B cell (primary cell): ENCODE measurements at regions not wholly inside any gene's neighbourhood (a gene's known extent, or its start where the extent isn't known, plus 50 kb on each side); places are given as distances from the start of the nearest gene placed in this dataset.

Experiments used
- ATAC-seq: fragments of 200-7000 bp; cut with Tn5 transposase; one replicate; pipeline ENCODE4 v1.10.0; 2021; ENCODE audit warnings: low read depth, mild to moderate bottlenecking, moderate number of reproducible peaks, moderate library complexity
- CTCF ChIA-PET: fragments of 350-600 bp; sonication (Branson Sonifier 250); formaldehyde crosslinking; loops from one replicate; lab custom pipeline; 2021; ENCODE audit warnings: antibody characterized with exemption, inconsistent platforms; lab: Charles Lee
- POLR2A ChIA-PET: fragments of 350-600 bp; sonication (Branson Sonifier 250); formaldehyde crosslinking; loops from one replicate; lab custom pipeline; 2021; ENCODE audit warnings: antibody characterized with exemption; lab: Charles Lee
- DNase-seq: peaks from one replicate; pipeline ENCODE4 v3.0.0; 2013
- H2AFZ ChIP-seq: 2 replicates; pipeline ENCODE4 v1.6.1; 2012; ENCODE audit warnings: mild to moderate bottlenecking, low read depth, low read length; ENCODE audit not compliant: insufficient read depth, poor library complexity, severe bottlenecking
- H3K27ac ChIP-seq, 2 donors: 1 replicate in 1 of 2; 2 replicates in 1 of 2; pipeline ENCODE4 v1.5.1; 2012 to 2013; ENCODE audit warnings: low read length in 2 of 2, mild to moderate bottlenecking in 2 of 2, moderate library complexity in 1 of 2
- H3K27me3 ChIP-seq, 4 experiments: fragments of 200-600 bp in 1 of 4; sonication (generic) in 1 of 4; replicated peaks in 1 of 4; 1 replicate in 2 of 4; 2 replicates in 2 of 4; pipeline versions ENCODE4 v1.6.1 to v1.7.0; 2013 to 2016; ENCODE audit warnings: low read length in 3 of 4, mild to moderate bottlenecking in 2 of 4, mixed read lengths in 1 of 4, moderate library complexity in 1 of 4; ENCODE audit not compliant: insufficient read depth in 4 of 4, control insufficient read depth in 3 of 4; ENCODE audit errors: control extremely low read depth in 1 of 4
- H3K36me3 ChIP-seq, 2 experiments: replicated peaks in 1 of 2; 1 replicate in 1 of 2; 2 replicates in 1 of 2; pipeline versions ENCODE4 v1.6.1 to v1.7.1; 2013; ENCODE audit warnings: low read length in 1 of 2; ENCODE audit not compliant: insufficient read depth in 2 of 2, control insufficient read depth in 1 of 2; ENCODE audit errors: control extremely low read depth in 1 of 2, extremely low read depth in 1 of 2
- H3K4me1 ChIP-seq, 2 donors: fragments of 200-600 bp in 1 of 2; sonication (generic) in 1 of 2; 1 replicate in 1 of 2; 2 replicates in 1 of 2; pipeline versions ENCODE4 v1.5.1 to v1.6.1; 2013 to 2017; ENCODE audit warnings: low read length in 2 of 2; ENCODE audit not compliant: control insufficient read depth in 2 of 2, insufficient read depth in 2 of 2
- H3K4me2 ChIP-seq: replicated peaks from 2 replicates; pipeline ENCODE3; 2012; ENCODE audit warnings: mild to moderate bottlenecking, low read depth, low read length; ENCODE audit not compliant: poor library complexity, severe bottlenecking
- H3K4me3 ChIP-seq, 5 experiments: fragments of 200-600 bp in 1 of 5; sonication (generic) in 1 of 5; 1 replicate in 3 of 5; 2 replicates in 2 of 5; pipeline versions ENCODE4 v1.5.1 to v1.7.0; 2011 to 2016; ENCODE audit warnings: low read length in 4 of 5, mild to moderate bottlenecking in 4 of 5, low read depth in 2 of 5, control low read depth in 1 of 5, moderate library complexity in 1 of 5; ENCODE audit not compliant: insufficient read depth in 1 of 5; ENCODE audit errors: control extremely low read depth in 1 of 5, extremely low read depth in 1 of 5
- H3K79me2 ChIP-seq: fragments of 200-600 bp; sonication (generic); one replicate; pipeline ENCODE4 v1.6.0; 2016; ENCODE audit warnings: low read length; ENCODE audit not compliant: control insufficient read depth, insufficient read depth
- H3K9ac ChIP-seq: fragments of 200-600 bp; sonication (generic); 2 replicates; pipeline ENCODE4 v1.6.1; 2017; ENCODE audit warnings: mild to moderate bottlenecking, low read length, moderate library complexity
- H3K9me3 ChIP-seq, 3 donors: one replicate each; pipeline versions ENCODE4 v1.6.1 to v1.7.1; 2013; ENCODE audit warnings: low read length in 2 of 3; ENCODE audit not compliant: control insufficient read depth in 2 of 3, insufficient read depth in 1 of 3; ENCODE audit errors: control extremely low read depth in 1 of 3
- H4K20me1 ChIP-seq: 2 replicates; pipeline ENCODE4 v1.6.0; 2012; ENCODE audit warnings: mild to moderate bottlenecking, low read length; ENCODE audit not compliant: insufficient read depth, control insufficient read depth, poor library complexity, severe bottlenecking
- H3K27ac Mint-ChIP-seq: one replicate; pipeline ENCODE4 v1.8.0; 2021; ENCODE audit warnings: mixed read lengths
- H3K27me3 Mint-ChIP-seq: one replicate; pipeline ENCODE4 v1.8.0; 2021; ENCODE audit warnings: mixed read lengths
- H3K4me1 Mint-ChIP-seq: one replicate; pipeline ENCODE4 v1.8.0; 2021; ENCODE audit warnings: mixed read lengths
- H3K4me3 Mint-ChIP-seq: one replicate; pipeline ENCODE4 v1.8.0; 2021; ENCODE audit warnings: mixed read lengths
- H3K9me3 Mint-ChIP-seq: one replicate; pipeline ENCODE4 v1.8.0; 2022; ENCODE audit warnings: mixed read lengths; ENCODE audit not compliant: insufficient read depth
- EZH2 ChIP-seq: IDR thresholded peaks from 2 replicates; pipeline ENCODE4 v1.6.1; 2012; ENCODE audit warnings: borderline replicate concordance, low read depth, mild to moderate bottlenecking, moderate library complexity, low read length; ENCODE audit not compliant: insufficient read depth, poor library complexity, severe bottlenecking
- WGBS: methylation state at CpG from one replicate; pipeline ENCODE4 v1.1.5; 2013; ENCODE audit warnings: missing lambda C conversion rate; ENCODE audit not compliant: insufficient coverage; 5-methylcytosine and 5-hydroxymethylcytosine counted together
- intact Hi-C: fragments of 100-400 bp; cut with micrococcal nuclease; formaldehyde crosslinking; loops from one replicate; pipeline ENCODE4 v1.10.0; 2022
- TF ChIP-seq, protein P1 (sequence below): fragments of 200-600 bp; IDR thresholded peaks from one replicate; pipeline ENCODE4 v1.8.0; 2022; ENCODE audit warnings: antibody characterized with exemption, mild to moderate bottlenecking

DNA sequence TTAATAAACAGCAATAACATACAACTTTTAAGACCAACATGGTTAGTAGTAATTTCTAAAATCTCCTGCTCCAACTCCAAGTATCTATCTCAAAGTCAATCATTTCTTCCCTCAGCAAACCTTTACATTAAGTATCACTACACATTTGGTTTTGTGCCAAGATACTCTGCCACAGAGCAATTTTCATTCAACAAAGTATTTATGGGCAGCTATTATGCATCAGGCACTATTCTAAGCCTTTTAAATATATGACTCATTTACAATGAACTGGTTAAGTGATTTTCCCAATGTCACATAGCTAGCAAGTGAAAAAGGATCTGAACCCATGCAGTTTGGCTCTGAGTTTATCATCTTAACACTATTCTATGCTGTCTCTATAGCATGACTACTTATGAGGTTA, 264.3 kb downstream of the NOL4 start:
- H3K27ac ChIP-seq, result no peak overlapping the region
- H3K4me1 ChIP-seq, result no peaks in the 10 kb centered on the region
- ChIA-PET POLR2A (no interaction called here), CTCF (no interaction called here)
- no peaks in the 10 kb centered on the region for H3K4me1 Mint-ChIP-seq
- H3K9me3 Mint-ChIP-seq, result no peaks in the 10 kb centered on the region
- H3K27me3 ChIP-seq, result no peaks in the 10 kb centered on the region
- H2AFZ ChIP-seq, result no peak overlapping the region
- no peak overlapping the region for H3K4me3 Mint-ChIP-seq
- no peak overlapping the region for H3K4me3 ChIP-seq
- H3K36me3 ChIP-seq, result no peaks in the 10 kb centered on the region
- TF ChIP-seq EZH2, result no peak
- TF ChIP-seq, protein P1, sequence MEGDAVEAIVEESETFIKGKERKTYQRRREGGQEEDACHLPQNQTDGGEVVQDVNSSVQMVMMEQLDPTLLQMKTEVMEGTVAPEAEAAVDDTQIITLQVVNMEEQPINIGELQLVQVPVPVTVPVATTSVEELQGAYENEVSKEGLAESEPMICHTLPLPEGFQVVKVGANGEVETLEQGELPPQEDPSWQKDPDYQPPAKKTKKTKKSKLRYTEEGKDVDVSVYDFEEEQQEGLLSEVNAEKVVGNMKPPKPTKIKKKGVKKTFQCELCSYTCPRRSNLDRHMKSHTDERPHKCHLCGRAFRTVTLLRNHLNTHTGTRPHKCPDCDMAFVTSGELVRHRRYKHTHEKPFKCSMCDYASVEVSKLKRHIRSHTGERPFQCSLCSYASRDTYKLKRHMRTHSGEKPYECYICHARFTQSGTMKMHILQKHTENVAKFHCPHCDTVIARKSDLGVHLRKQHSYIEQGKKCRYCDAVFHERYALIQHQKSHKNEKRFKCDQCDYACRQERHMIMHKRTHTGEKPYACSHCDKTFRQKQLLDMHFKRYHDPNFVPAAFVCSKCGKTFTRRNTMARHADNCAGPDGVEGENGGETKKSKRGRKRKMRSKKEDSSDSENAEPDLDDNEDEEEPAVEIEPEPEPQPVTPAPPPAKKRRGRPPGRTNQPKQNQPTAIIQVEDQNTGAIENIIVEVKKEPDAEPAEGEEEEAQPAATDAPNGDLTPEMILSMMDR, result no peak
- intact Hi-C loops, result no loop called here
- no peak overlapping the region for H3K9ac ChIP-seq
- DNase-seq (no peak), ATAC-seq (no peak)
- no peaks in the 10 kb centered on the region for H3K9me3 ChIP-seq
- no peaks in the 10 kb centered on the region for H3K79me2 ChIP-seq
- no peak overlapping the region for H3K27ac Mint-ChIP-seq
- no peak overlapping the region for H3K4me2 ChIP-seq
- no peaks in the 10 kb centered on the region for H3K27me3 Mint-ChIP-seq
- H4K20me1 ChIP-seq, result no peaks in the 10 kb centered on the region

DNA sequence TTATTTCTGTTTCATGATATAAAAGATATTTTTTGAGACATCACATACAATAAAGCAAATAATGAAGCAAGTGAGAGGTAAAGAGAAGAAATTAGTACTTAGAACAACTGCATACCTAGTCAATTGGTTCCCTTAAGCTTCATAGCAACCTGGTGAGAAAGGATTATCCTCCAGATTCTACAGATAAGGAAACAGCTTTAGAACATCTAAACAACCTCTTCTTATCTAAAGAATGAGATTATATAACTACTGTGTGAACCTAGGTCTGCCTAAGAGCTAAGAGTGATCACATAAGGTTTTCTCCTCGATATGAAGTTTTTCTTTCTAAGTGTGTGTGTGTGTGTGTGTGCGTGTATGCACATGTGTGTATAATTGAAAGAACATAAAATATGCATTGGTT, 265.1 kb downstream of the NOL4 start:
- no peak overlapping the region for H3K4me3 Mint-ChIP-seq
- no CpG with 5 or more reads among the region's 2 CpGs for WGBS
- Histone ChIP-seq H2AFZ (no peak overlapping the region), H3K27me3 (no peaks in the 10 kb centered on the region), H3K36me3 (no peaks in the 10 kb centered on the region), H3K79me2 (no peaks in the 10 kb centered on the region), H3K4me1 (no peaks in the 10 kb centered on the region), H4K20me1 (no peaks in the 10 kb centered on the region), H3K4me3 (no peak overlapping the region), H3K4me2 (no peak overlapping the region), H3K9me3 (no peaks in the 10 kb centered on the region), H3K27ac (no peak overlapping the region), H3K9ac (no peak overlapping the region)
- ChIA-PET CTCF (no interaction called here), POLR2A (no interaction called here)
- no peak for TF ChIP-seq EZH2
- TF ChIP-seq, protein P1, result no peak
- DNase-seq (no peak), ATAC-seq (no peak)
- no peaks in the 10 kb centered on the region for H3K4me1 Mint-ChIP-seq
- no peak overlapping the region for H3K27ac Mint-ChIP-seq
- H3K27me3 Mint-ChIP-seq, result no peaks in the 10 kb centered on the region
- intact Hi-C loops, result no loop called here
- no peaks in the 10 kb centered on the region for H3K9me3 Mint-ChIP-seq
